Suprapubic skin (tissue), 4 donors: ENCODE measurements at regions not wholly inside any gene's neighbourhood (a gene's known extent, or its start where the extent isn't known, plus 50 kb on each side); places are given as distances from the start of the nearest gene placed in this dataset.

Source experiments
- CTCF ChIP-seq, 2 donors: fragments of 200-600 bp in 1 of 2; fragments of 450-650 bp in 1 of 2; sonication (generic) in 1 of 2; IDR thresholded peaks; one replicate each; pipeline ENCODE4 v1.5.1; 2016 to 2019; ENCODE audit warnings: antibody characterized with exemption in 2 of 2, mild to moderate bottlenecking in 1 of 2, moderate library complexity in 1 of 2
- POLR2A ChIP-seq, 2 donors: fragments of 450-650 bp; IDR thresholded peaks; one replicate each; pipeline ENCODE4 v1.6.1; 2017; ENCODE audit warnings: antibody characterized with exemption in 2 of 2, mild to moderate bottlenecking in 2 of 2, moderate library complexity in 2 of 2
- POLR2AphosphoS5 ChIP-seq, 3 donors: sonication (generic); formaldehyde crosslinking; IDR thresholded peaks; one replicate each; pipeline ENCODE4 v1.6.1; 2017; ENCODE audit warnings: antibody characterized with exemption in 3 of 3

GRCh38 chr18:73476031-73476430 is 608.2 kb upstream of the NETO1 start:
- TF ChIP-seq POLR2A (IDR thresholded peaks at IDR 0.05) (no peak), CTCF (IDR thresholded peaks at IDR 0.05) (no peak), POLR2AphosphoS5 (IDR thresholded peaks at IDR 0.05) (no peak)
